NCI-H1092 (cell line): ENCODE measurements at regions not wholly inside any gene's neighbourhood (a gene's known extent, or its start where the extent isn't known, plus 50 kb on each side); places are given as distances from the start of the nearest gene placed in this dataset.
"Not testable (repeated sequence)": the region's sequence is repeated elsewhere in the genome, so short reads cannot be mapped to it uniquely, and the experiment has no call there.

Experiments used
- DNase-seq: peaks from one replicate; lab custom pipeline; 2025; lab: John Stamatoyannopoulos, UW

DNA sequence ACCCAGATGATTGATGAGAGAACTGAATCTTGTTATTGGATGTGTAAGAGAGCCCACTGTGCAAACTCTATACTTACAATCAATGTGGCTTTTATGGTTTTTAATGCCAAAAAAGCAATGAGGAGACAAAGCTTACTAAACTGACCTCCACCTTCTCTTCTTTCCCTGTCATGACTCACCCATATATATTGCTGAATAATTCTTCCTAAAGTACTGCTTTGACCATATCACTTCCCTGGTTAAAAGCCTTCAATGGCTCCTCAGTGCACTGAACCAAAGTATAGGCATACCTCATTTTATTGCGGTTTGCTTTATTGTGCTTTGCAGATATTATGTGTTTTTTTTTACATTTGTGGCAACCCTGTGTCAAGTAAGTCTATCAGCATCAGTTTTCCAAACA, 138.4 kb upstream of the PELI2 start:
- DNase-seq, result no peak

DNA sequence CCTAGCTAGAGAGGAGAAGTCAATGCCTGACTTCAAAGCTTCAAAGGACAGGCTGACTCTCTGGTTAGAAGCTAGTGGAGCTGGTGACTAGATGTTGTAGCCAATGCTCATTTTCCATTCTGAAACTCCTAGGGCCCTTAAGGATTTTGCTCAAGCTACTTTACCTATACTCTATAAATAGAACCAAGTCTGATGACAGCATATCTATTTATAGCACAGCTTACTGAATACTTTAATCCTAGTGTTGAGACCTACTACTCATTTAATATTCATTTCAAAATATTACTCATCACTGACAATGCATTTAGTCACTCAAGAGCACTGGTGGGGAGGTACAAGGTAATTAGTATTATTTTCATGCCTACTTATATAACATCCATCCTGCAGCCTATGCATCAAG, 137.2 kb upstream of the PELI2 start:
- no peak for DNase-seq

DNA sequence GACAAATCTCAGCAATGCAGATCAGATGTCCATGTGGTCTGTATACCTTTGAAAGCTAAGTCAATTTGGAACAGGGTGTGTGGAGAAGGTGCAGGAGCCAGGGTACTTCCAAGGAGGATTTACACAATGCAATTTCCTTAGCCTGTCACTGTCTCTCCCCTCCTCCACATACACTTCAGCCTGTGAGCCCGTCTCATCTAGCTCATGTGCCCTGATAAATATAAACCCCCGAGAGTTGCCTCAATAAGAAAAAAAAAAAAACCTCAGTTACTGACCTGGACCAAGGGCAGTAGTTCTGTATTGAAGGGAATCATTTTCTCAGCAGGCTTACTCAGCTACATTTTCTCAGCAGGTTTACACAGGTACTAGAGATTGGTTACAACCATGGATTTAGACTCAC, 132.1 kb upstream of the PELI2 start:
- DNase-seq, result no peak

DNA sequence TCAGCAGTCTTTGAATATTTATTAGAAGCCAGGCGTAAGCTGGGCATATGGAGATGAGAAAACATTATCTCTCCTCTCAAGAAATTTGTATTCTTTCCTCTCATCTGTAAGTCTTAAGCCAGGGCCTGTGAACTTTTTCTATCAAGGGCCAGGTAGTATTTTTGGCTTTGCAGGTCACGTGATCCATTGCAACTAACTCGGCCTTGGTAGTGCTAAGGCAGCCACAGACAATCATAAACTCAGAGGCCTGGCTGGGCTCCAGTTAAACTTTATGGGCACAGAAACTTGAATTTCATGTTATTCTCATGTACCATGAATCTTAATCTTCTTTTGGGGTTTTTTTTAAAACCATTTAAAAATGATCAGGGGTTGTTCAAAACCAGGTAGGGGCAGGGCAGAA, 117.4 kb upstream of the PELI2 start:
- no peak for DNase-seq

DNA sequence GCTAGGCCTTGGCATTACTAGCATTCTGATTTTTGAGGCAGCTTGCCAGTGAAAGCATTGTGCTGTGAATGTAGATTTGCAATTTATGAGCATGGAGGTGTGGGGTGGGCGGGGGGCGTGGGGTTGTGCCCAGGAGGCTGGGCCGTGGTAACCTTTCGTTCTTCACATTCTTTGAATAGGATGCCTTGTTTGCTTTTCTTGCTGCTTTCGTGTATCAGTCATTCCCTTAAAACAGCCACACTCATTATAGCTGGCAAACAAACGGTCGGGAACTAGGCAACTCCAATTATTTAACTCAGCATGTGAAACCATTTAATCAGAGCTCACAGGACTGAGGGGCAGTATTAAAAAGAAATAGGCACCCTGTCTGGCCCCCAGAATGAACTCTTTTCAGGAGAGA, 115.9 kb upstream of the PELI2 start:
- no peak for DNase-seq

DNA sequence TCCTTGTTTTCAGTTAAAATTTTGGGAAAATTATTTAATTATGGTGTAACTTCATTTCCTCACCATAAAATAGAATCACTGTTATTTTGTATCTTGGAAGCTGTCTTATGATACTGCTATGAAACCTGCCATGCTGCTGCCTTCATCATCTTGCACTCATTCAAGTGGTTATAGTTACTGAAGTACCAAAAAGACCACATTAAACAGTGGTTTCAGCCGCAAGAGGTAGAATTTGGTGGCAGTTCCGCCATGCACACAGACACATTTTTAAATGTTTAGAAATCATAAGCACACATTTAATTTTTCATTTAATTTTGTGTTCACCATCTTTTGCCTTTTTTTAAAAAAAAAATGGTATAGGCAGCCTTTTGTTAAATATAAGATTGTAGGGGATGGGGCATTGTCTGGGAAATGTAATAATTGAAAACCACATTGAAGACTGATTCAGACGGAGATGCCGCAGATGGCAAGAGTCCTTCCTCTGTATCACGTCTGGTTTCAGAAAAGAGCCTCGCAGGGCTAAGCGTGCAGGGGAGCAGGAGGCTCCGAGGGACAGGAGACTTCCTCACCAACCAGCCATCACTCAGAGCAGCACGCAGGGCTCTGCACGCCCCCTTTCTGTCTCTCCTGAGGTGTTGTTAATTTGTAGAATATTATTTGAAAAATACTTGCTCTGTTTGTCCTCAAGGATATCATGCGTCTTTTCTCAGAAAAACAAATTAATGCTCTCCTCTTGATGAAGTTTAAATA, 115.2 kb upstream of the PELI2 start:
- DNase-seq, result no peak

DNA sequence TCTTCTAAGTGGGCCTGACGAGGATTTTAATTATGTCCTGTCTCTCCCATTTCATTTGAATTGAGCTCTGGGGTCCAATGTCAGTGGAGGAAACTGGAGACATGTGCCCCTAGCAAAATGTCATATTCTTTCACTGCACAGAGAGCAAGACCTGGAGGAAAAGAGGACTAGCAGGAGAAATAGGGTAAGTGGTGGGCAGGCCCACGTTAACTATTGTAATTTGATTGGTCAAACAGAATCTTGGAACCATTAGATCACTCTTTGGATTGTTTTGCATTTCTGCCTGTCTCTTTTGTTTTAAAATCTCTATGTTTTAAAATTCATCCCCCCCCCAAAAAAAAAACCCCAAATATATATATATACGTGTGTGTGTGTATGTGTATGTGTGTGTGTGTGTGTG, 113.9 kb upstream of the PELI2 start:
- DNase-seq, result no peak

DNA sequence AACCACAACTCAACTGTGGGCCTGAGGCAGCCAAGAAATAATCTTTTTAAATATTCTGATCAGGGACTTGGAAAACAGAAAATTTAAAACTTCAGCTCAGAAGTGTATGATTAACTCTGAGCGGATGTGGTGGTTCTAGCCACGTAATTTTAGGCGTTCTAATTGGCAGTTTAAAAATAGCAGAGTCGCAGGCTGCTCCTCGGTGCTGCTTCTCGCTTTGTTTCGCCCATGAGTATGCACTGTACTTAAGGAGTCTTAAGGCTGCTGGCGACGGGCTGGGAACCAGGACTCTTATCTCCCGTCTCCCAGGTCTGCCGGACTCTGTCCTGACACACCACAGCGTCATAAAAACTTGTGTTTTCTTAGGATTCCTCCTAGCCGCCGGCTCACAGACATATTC, 113.4 kb upstream of the PELI2 start:
- DNase-seq, result no peak

DNA sequence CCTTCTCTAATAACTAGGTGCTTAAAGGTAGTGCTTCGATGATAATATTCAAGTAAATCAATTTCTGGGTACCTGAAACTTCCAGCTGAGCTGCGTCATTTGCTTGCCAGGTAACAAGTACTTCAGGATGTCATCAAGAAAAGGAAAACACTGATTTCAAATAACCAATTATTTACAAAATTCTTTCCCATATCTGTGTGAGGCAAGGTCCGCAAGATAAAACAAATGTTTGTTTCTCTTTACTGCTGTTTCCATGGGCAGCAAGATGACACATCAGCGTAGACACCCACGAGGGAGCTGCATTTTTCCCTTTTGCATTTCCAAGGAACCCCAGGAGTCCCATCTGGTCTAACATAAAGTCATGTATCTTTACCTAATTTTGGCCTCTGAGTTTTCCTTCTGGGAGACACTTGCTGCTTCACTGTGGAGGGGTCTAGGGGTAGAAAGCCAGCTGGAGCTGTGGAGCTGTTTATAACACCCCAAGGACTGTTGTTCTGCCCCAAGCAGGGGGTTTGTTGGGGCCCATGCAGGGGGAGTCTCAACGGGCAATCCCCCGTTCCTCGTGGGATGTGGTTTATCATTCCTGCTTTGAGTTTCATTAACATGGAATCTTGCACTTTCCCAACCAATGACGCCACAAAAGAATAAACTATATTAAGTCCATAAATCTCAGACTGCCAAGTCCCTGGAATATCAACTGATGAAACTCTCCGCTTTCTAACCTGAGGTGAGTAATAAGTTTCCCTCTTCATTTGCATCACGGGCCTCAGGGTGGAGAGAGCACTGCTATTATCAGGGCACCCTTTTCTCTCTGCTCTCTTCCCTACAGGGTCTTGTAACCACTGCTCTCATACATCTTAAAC, 112.8 kb upstream of the PELI2 start:
- DNase-seq, result no peak

DNA sequence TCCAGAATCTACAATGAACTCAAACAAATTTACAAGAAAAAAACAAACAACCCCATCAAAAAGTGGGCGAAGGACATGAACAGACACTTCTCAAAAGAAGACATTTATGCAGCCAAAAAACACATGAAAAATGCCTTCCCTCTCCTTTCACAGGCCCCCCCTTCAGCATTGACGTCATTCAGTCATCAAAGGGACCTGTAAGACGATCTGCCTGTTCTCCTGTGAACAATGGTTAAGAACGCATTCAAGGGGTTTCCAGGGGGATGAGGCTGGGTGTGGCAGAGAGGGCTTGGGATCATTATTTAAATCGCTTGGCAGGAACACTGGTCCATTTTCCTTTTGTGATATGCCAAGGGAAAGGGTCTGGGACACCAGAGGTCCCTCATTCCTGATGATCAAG, 110.7 kb upstream of the PELI2 start:
- DNase-seq, result not testable (repeated sequence)

DNA sequence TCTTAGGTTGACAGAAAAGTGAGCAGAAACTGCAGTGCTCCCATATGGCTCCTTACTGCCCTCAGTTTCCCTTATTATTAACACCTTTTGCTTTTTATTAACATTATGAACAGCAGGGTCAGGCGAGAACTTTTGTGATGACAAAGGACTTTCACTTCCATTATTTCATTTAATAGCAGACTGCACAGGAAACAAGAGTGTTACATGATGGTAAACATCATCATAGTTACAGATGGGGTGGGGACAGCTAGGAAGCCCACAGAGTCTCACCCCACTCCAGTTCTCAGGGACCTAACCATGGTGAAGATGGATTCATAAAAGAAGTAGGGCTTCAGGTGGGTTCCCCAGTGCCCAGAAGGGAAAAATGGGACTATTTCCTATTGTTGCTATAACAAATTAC, 110.1 kb upstream of the PELI2 start:
- no peak for DNase-seq

DNA sequence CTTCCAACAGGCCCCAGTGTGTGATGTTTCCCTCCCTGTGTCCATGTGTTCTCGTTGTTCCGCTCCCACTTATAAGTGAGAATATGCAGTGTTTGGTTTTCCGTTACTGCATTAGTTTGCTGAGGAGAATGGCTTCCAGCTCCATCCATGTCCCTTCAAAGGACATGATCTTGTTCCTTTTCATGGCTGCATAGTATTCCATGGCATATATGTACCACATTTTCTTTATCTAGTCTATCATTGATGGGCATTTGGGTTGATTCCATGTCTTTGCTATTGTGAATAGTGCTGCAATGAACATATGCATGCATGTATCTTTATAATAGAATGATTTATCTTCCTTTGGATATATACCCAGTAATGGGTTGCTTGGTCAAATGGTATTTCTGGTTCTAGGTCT, 109.5 kb upstream of the PELI2 start:
- DNase-seq, result not testable (repeated sequence)

DNA sequence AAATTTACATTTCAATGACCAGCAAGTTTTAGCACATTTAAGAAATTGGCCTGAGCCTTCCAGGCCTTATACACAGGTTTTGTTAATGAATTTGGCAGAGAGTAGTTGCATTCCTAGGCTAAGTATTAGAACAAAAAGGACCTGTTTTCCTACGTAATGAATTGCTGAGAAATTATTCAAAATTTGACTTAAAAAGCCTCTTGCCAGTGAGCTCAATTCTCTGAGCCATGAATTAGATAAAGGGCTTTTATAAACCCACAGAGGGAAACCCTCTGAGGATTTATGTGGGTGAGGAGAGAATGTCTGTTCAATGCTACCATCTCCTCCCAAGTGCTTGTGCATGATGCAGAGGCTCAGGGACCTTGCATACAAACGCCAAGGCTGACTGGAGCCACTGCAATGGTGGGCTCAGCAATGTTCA, 94.5 kb upstream of the PELI2 start:
- no peak for DNase-seq

DNA sequence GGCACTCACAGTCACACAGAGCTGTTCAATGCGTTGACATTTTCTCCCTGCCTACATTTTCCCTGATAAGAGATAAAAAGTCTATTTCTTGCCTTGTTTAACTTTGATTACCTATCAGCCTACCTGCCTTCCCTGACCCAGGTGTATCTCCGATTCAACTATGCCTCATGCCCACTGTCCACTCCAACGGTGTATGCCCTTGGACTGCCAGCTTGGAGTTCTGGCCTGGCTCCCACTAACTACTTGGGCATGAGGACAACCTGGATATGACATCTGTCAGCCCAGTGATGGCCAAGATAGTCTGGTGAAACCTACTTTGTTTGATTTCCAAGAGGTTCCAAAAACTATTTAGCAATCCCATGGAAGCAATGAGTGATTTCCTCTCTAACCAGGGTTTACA, 93.0 kb upstream of the PELI2 start:
- DNase-seq, result no peak

DNA sequence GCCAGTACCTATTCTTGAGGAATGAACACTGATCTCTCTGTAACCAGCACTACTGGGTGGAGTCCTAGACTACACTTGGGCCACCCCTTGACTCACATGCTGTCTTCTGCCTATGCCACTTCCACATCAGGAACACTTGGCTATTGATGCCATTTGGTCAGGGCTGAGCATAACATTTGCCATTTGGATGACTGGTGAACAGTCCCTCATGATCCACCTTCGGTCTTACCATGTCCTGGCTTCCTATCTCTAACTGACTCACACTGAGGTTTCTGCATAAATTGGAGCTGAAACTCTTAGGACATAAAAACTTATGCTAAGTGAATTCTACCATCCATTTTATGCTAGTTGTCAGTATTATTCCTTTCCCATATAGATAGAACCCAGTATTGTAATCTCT, 91.7 kb upstream of the PELI2 start:
- no peak for DNase-seq

DNA sequence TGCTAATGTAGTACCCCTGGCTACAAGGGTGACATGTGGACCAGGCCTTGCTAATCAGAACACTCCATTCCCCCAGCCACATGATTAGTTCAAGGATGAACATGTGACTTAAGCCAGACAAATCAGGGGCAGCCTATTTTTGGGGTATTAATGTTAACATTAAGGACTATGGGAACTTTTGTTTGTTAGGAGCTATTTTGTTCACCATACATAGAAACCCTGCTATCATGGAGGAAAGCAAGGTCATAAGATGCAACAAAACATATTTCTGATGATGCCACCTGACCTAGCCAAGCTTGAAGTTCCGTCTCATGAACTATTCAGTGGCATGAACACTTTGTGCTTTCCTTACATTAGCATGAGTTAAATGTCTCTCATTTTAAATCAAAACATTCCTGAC, 90.8 kb upstream of the PELI2 start:
- no peak for DNase-seq

DNA sequence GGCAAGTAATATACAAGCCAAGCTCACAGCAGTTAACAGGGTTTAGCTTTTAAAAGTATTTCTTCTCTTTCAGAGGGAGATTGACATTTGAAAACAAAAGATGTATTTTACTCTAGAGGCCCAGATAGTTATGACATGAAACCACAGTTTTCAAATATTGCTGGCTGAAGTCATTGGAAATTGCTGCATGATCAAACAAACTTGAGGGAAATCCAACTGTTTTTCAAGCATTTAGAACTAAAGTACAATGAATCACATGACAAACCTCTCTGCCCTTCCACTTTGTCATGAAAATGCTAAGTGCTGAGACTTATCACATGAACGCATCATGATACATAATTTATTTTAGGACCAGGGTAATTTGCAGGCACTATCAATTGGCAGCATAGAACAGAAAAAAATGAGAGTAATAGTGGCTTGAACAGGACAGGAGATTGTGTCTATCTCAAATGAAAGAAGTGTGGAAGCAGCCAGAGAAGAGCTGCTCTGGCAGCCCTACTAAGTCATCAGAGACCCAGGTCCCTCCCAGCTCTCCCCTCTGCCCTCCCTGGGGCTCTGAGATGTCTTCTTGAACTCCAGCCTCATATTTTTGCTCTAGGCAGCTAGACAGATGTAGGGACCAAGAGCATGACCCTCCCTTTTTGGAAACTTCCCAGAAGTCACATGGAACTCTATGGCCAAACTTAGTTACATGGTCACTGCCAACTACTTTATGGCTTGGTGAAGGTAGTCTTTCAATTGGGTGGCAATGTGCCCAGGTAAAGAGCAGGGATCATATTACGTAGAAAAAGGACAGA, 90.1 kb upstream of the PELI2 start:
- DNase-seq, result no peak

DNA sequence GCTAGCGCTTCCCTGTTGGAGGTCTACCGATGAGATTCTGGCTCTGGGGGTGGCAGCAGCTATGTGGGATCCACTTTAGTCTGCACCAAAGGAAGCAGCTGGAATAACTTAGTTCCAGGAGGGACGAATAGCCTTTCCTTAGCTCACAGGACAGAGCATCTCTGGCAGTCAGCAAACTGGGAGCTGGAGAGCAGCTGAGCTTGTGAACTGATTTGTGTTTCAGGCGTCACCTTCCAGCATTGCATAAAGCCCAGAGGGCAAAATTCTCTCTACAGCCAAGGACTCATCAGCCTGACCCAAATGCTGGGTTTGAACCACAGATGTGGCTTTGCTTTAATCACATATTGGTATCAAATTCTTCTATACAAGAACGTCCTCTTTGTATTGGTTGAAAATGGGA, 81.9 kb upstream of the PELI2 start:
- DNase-seq, result no peak

DNA sequence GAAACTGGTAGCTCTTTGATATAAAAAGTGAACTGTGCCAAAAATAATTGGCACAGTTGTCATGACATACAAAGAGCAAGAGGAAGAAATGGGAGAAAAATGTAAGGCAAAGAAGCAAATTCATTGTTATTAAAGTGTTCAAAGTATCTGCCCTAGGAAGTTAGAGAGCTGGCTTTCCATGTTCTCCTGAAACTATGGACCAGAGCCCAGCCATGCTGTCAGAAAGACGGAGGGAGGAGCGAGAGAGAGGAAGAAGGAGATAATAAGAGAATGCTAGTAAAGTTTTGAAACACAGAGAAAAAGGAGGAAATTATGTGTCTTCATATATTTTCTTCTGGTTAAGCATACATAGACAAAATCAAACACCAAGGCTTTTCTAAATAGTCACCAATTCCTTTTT, 78.1 kb upstream of the PELI2 start:
- no peak for DNase-seq

DNA sequence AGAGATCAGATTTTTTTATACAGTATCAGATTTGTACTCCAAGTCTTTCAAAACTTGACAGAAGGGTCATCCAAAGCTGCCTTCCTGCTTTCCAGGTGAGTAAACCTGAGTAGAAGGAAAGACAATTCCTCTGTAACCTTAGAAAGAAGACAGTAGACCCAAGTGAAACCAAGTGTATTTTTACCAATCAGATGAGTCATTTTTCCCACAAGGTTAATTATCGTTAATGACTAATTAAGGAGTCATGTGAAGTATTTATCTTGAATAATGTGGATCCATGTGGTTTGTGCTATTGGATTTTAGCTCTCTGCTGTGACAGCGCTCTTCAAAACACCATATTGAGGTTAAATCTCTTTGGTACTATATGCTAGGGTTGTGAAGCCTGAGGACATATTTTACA, 74.0 kb upstream of the PELI2 start:
- no peak for DNase-seq

DNA sequence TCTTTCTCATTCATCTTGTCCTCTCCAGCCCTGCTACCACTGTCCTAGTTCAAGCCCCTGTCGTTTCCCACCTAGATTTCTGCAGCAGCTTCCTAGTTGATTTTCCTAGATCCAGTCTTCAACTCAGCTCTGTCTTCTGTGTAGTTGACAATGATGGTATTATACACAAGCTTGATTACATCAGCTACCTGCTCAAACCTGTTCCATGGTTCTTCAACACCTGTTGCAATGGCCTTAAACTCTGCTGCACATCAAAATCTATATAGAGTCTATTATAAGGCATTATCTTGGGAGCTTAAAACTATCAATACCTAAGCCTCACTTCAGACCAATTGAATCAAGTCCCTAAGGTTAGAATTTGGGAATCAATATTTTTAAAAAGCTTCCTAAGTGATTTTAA, 71.7 kb upstream of the PELI2 start:
- no peak for DNase-seq

DNA sequence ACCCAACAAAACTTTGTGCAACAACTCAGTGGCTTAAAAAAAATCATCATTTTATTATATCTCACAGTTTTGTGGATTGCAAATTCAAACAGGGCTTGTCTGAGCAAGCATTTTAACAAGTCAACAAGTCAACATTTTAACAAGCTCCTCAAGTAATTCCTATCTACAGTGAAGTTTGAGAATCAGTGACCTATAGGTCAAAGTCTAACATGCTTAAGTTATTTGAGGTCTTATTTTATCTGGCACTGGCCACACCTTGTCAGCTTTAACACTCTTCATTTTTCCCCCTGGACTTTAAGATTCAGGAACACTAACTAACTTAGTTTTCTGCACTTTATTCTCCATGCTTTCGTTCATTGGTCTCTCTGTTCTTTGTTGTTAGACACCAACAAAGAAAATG, 71.2 kb upstream of the PELI2 start:
- no peak for DNase-seq

DNA sequence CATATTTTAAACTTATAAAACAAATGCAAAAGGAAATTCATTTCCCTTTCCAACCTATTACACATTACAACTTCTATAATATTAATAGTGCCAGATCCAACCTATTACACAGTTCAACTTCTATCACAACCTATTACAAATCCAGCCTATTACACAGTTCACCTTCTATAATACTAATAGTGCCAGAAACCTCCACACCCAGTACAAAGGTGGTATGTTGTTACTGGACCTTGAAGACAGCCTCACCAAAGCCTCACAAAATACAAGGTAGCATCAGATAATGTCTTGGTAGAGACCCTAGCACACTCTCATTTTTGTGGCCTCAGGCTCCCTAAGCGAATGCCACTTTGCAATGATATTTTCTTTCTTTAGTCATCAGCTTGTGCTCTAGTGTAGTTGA, 68.7 kb upstream of the PELI2 start:
- no peak for DNase-seq
